K562 (cell line): ENCODE measurements at regions not wholly inside any gene's neighbourhood (a gene's known extent, or its start where the extent isn't known, plus 50 kb on each side); places are given as distances from the start of the nearest gene placed in this dataset.

Experiments used
- JUND ChIP-seq, 2 experiments: IDR thresholded peaks; 2 replicates in 1 of 2; 3 replicates in 1 of 2; pipeline ENCODE4 v1.6.1; 2011; ENCODE audit warnings: borderline replicate concordance in 2 of 2, low read depth in 2 of 2, low read length in 2 of 2, improper control_type of control experiment in 1 of 2, missing biosample characterization in 1 of 2, missing genetic modification characterization in 1 of 2, missing genetic modification reagents in 1 of 2
- KLF16 ChIP-seq: IDR thresholded peaks from 2 replicates; pipeline ENCODE4 v1.6.1; 2016; ENCODE audit warnings: antibody characterized with exemption
- TEAD4 ChIP-seq, 2 experiments: sonication (generic) in 1 of 2; formaldehyde crosslinking in 1 of 2; IDR thresholded peaks; 2 replicates each; pipeline versions ENCODE4 v1.6.1 to v1.8.0; 2012 to 2022; ENCODE audit warnings: borderline replicate concordance in 1 of 2, inconsistent platforms in 1 of 2, low read length in 1 of 2, mild to moderate bottlenecking in 1 of 2, missing genetic modification reagents in 1 of 2
- TF ChIP-seq, protein P1 (sequence below), 2 experiments: fragments of 450-650 bp; formaldehyde crosslinking in 1 of 2; IDR thresholded peaks; 2 replicates each; pipeline versions ENCODE4 v1.4.0 to v1.6.1; 2014 to 2020; ENCODE audit warnings: mild to moderate bottlenecking in 2 of 2, borderline replicate concordance in 1 of 2, low read depth in 1 of 2
- TF ChIP-seq, protein P2 (sequence below): IDR thresholded peaks from 2 replicates; pipeline ENCODE4 v1.6.1; 2016; ENCODE audit warnings: missing genetic modification characterization, missing compliant biosample characterization
- TF ChIP-seq, protein P3 (sequence below): IDR thresholded peaks from 2 replicates; pipeline ENCODE4 v1.6.1; 2011; ENCODE audit warnings: borderline replicate concordance, low read depth, mild to moderate bottlenecking, moderate library complexity, low read length; ENCODE audit not compliant: insufficient read depth, poor library complexity, severe bottlenecking

DNA sequence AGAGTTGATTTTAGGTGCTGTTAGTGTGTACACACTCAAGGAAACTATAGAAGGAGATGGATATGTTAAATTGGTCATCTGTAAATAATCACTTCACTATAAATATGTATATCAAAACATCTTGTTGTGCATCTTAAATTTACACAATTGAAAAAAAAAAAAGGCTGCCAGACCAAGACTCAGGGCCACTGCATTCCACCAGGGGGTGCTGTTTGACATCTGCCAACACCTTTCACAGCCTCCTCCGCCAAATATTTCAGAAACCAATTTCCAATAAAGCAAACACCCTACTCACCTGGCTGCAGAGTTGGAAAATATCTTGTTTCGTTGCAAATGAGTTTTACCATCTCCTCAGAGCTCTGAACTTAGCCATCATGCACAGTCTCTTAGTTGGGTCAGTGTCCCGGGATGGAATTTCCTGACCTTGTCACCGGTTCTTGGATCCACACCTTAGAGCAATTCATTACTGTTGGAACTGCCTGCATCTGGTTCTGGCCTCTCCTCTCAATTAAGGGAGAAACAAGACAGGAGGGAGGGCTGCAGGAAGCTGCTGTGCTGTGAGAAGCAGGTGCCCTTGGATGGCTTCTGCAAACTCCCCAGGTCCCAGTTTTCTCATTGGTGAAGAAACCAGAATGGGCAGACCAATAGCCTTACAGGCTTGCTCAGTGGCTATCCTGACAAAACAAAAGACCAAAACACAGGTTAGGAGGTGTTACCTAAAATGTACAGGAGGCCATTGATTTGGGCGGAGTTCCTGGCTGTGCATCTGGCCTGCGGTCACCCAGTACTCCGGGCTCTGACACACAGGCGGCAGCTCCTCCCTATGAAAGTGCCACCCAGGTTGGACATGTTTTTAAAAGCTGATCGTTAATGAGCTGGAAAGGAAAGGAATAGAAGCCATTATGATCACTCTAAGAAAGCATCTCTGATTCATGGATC is 746.6 kb downstream of the UQCRFS1 start (continued):
- TF ChIP-seq, protein P1, sequence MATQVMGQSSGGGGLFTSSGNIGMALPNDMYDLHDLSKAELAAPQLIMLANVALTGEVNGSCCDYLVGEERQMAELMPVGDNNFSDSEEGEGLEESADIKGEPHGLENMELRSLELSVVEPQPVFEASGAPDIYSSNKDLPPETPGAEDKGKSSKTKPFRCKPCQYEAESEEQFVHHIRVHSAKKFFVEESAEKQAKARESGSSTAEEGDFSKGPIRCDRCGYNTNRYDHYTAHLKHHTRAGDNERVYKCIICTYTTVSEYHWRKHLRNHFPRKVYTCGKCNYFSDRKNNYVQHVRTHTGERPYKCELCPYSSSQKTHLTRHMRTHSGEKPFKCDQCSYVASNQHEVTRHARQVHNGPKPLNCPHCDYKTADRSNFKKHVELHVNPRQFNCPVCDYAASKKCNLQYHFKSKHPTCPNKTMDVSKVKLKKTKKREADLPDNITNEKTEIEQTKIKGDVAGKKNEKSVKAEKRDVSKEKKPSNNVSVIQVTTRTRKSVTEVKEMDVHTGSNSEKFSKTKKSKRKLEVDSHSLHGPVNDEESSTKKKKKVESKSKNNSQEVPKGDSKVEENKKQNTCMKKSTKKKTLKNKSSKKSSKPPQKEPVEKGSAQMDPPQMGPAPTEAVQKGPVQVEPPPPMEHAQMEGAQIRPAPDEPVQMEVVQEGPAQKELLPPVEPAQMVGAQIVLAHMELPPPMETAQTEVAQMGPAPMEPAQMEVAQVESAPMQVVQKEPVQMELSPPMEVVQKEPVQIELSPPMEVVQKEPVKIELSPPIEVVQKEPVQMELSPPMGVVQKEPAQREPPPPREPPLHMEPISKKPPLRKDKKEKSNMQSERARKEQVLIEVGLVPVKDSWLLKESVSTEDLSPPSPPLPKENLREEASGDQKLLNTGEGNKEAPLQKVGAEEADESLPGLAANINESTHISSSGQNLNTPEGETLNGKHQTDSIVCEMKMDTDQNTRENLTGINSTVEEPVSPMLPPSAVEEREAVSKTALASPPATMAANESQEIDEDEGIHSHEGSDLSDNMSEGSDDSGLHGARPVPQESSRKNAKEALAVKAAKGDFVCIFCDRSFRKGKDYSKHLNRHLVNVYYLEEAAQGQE (IDR thresholded peaks at IDR 0.05; ENCODE audit: borderline replicate concordance), result peak; percentile 71; the same call in 1 of the 2 replicates
- TF ChIP-seq, protein P1 (CRISPR knock-in tag; IDR thresholded peaks at IDR 0.05; ENCODE audit: low read depth), result no peak
- TF ChIP-seq, protein P2, sequence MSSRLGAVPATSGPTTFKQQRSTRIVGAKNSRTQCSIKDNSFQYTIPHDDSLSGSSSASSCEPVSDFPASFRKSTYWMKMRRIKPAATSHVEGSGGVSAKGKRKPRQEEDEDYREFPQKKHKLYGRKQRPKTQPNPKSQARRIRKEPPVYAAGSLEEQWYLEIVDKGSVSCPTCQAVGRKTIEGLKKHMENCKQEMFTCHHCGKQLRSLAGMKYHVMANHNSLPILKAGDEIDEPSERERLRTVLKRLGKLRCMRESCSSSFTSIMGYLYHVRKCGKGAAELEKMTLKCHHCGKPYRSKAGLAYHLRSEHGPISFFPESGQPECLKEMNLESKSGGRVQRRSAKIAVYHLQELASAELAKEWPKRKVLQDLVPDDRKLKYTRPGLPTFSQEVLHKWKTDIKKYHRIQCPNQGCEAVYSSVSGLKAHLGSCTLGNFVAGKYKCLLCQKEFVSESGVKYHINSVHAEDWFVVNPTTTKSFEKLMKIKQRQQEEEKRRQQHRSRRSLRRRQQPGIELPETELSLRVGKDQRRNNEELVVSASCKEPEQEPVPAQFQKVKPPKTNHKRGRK (tag), result peak; percentile 72; the same call in 1 of the 2 replicates
- TF ChIP-seq TEAD4 (IDR thresholded peaks at IDR 0.05; ENCODE audit: low read length) (peak; percentile 53; the same call in 1 of the 2 replicates), TEAD4 (CRISPR knock-in tag; IDR thresholded peaks at IDR 0.05; ENCODE audit: borderline replicate concordance) (no peak), KLF16 (0 out of 2 replicates have a peak, but pooled peaks have one; percentile 40), JUND (IDR thresholded peaks at IDR 0.05; ENCODE audit: borderline replicate concordance, low read depth, low read length) (peak; percentile 10; the same call in 1 of the 2 replicates), JUND (tag; IDR thresholded peaks at IDR 0.05; ENCODE audit: borderline replicate concordance, low read depth, low read length) (no peak)
- TF ChIP-seq, protein P3, sequence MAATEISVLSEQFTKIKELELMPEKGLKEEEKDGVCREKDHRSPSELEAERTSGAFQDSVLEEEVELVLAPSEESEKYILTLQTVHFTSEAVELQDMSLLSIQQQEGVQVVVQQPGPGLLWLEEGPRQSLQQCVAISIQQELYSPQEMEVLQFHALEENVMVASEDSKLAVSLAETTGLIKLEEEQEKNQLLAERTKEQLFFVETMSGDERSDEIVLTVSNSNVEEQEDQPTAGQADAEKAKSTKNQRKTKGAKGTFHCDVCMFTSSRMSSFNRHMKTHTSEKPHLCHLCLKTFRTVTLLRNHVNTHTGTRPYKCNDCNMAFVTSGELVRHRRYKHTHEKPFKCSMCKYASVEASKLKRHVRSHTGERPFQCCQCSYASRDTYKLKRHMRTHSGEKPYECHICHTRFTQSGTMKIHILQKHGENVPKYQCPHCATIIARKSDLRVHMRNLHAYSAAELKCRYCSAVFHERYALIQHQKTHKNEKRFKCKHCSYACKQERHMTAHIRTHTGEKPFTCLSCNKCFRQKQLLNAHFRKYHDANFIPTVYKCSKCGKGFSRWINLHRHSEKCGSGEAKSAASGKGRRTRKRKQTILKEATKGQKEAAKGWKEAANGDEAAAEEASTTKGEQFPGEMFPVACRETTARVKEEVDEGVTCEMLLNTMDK, result peak; percentile 28
